ENCODE measurements at regions not wholly inside any gene's neighbourhood (a gene's known extent, or its start where the extent isn't known, plus 50 kb on each side); places are given as distances from the start of the nearest gene placed in this dataset.

DNA sequence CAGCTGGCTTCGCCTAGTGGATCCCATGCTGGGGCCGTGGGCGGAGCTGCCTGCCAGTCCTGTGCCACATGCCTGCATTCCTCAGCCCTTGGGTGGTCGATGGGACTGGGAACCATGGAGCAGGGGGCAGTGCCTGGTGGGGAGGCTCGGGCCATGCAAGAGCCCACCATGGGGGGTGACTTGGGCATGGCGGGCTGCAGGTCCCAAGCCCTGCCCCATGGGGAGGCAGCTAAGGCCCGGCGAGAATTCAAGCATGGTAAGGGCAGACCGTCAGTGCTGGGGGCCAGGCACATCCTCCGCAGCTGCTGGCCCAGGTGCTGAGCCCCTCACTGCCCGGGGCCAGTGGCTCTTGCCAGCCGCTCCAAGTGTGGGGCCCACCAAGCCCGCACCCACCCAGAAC, 262.6 kb downstream of the CENPC start:
- TF ChIP-seq, protein P1, sequence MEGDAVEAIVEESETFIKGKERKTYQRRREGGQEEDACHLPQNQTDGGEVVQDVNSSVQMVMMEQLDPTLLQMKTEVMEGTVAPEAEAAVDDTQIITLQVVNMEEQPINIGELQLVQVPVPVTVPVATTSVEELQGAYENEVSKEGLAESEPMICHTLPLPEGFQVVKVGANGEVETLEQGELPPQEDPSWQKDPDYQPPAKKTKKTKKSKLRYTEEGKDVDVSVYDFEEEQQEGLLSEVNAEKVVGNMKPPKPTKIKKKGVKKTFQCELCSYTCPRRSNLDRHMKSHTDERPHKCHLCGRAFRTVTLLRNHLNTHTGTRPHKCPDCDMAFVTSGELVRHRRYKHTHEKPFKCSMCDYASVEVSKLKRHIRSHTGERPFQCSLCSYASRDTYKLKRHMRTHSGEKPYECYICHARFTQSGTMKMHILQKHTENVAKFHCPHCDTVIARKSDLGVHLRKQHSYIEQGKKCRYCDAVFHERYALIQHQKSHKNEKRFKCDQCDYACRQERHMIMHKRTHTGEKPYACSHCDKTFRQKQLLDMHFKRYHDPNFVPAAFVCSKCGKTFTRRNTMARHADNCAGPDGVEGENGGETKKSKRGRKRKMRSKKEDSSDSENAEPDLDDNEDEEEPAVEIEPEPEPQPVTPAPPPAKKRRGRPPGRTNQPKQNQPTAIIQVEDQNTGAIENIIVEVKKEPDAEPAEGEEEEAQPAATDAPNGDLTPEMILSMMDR (IDR thresholded peaks at IDR 0.05) = no peak

DNA sequence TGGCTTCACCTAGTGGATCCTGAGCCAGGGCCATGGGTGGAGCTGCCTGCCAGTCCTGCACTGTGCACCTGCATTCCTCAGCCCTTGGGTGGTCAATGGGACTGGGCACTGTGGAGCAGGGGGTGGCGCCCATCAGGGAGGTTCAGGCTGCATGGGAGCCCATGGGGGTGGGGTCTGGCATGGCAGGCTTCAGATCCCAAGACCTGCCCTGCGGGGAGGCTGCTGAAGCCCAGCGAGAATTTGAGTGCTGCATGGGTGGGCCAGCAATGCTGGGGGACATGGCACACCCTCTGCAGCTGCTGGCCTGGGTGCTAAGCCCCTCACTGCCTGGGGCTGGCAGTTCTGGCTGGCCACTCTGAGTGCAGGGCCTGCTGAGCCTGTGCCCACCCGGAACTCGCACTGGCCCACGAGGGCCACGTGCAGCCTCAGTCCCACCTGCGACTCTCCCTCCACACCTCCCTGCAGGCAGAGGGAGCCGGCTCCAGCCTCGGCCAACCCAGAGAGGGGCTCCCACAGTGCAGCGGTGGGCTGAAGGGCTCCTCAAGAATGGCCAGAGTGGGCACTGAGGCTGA, 270.0 kb downstream of the CENPC start:
- TF ChIP-seq, protein P1 (IDR thresholded peaks at IDR 0.05) = no peak

DNA sequence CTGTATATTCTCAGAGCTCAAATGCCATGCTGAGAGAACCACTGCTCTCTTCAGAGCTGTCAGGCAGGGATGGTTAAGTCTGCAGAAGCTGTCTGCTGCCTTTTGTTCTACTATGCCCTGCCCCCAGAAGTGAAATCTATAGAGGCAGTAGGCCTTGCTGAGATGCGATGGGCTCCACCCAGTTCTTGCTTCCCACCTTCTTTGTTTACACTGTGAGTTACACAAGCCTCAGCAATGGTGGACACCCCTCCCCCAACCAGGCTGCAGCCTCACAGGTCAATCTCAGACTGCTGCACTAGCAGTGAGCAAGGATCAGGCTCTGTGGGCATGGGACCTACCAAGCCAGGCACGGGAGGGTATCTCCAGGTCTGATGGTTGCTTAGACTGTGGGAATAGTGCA, 271.6 kb downstream of the CENPC start:
- TF ChIP-seq, protein P1 (IDR thresholded peaks at IDR 0.05) = no peak

DNA sequence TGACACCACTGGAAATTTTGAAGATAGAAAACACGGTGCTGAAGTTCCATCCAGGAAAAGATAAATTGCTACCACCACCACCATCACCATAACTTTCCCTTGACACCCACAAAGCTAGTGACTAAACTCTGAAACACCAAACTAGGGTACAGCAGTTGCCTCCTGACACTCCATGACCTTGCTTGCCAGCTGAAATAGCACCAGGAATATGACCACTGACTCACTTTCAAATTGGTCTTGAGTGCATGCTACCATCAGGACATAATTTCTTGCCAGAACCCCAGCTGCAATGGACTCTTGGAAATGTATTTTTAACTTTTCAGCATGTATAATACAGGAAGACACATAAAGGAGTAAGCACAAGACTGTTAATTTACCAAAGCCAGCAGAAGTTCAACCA, 283.3 kb downstream of the CENPC start:
- TF ChIP-seq, protein P1 (IDR thresholded peaks at IDR 0.05) = no peak

DNA sequence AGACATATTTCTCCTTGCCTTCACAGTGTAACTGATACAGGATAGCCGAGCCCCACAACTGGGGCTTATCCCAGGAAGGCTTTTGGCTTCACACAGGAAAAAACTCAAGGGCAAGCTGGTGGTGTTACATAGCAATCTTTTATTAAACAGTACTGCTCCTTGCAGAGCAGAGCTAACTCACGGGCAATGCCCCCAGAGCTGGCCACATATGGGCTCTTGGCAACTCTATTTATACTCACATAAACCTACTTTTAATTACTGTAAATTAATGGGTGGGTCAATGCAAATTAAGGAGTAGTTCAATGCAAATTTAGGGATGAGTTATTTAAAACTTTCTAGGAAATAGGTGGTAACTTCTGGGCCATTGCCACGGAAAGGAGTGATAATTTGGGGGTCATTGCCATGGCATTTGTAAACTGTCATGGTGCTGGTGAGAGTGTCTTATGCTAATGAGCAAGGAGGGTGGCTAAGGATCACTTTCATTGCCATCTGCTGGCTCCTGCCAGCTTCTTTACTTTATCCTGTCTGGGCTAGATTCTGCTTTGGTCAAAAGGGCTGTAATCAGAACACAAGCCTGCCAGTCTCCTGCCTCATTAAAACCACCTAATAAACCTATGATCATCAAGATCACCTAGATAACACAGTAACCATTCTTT, 288.8 kb downstream of the CENPC start:
- TF ChIP-seq, protein P1 (IDR thresholded peaks at IDR 0.05) = no peak

DNA sequence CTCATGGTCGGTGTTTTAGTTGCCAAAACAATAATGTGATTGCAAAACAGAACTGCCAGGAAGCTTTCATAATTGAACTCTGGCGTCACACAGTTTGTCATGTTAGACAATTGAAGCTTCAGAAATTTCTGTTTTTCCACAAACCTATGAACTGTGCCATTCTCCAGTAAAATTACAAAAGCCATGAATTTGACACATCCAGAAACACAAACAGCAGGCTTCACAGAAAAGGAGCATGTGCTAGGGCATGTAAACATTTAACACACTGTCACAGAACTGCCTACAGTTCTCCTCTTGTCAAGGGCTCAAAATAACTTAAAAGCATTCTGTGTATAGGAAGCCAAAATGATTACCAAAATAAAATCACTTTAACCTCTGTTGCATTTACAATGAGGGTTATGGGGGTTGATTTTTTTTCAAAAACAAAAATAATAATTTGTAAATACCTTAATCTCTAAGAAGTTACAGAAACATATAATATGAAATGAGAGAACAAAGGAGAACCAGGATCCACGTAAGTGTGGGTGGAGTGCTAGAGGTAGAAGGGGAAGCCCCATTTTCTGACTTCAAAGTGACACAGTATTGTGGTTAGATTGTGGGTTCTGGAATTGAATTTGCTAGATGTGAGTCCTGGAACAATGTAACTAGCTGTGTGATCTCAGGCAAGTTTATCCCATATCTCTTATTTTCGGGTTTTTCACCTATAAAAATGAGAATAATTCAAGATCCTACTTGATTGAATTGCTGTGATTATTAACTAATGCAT, 295.0 kb downstream of the CENPC start:
- TF ChIP-seq, protein P1 (IDR thresholded peaks at IDR 0.05) = no peak

DNA sequence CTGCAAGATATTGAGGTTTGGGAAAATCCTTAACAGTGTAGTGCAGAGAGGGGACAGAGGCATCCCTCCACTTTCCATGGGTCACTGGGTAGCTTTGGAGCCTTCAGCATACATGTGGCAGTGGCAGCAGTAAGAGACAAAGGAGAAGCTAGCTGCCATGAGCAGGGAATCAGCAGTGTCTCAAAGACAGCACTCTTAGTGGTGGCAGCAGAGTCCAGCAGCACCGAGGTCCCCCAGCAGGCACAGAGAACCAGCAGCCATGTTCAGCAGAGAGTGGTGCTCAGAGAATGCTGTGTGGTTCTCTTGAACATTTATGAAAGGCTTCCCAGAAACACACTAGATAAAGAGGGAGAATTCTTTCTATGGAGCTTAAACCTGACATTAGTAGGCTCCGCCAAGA, 308.5 kb downstream of the CENPC start:
- TF ChIP-seq, protein P1 (IDR thresholded peaks at IDR 0.05) = no peak
